ENCODE measurements at regions not wholly inside any gene's neighbourhood (a gene's known extent, or its start where the extent isn't known, plus 50 kb on each side); places are given as distances from the start of the nearest gene placed in this dataset.

DNA sequence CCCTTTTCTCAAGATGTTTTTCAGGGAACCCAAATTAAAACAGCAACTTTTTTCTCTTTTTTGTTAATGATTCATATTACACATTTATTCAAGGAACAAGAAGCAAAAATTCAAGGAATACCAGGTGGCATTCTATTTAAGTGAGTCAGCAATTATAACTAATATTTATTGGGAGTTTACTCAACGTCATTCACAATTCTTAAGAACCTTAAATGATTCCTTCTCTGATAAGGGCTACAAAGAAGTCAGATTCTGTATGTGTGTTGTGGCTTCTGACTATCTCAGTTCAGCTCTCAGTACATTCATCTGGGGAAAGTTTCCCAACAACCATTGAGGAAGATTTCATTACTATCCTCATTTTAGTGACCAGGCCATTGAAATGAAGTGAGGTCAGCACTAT lies 470.7 kb upstream of the AKR1E2 start:
- TF ChIP-seq, protein P1, sequence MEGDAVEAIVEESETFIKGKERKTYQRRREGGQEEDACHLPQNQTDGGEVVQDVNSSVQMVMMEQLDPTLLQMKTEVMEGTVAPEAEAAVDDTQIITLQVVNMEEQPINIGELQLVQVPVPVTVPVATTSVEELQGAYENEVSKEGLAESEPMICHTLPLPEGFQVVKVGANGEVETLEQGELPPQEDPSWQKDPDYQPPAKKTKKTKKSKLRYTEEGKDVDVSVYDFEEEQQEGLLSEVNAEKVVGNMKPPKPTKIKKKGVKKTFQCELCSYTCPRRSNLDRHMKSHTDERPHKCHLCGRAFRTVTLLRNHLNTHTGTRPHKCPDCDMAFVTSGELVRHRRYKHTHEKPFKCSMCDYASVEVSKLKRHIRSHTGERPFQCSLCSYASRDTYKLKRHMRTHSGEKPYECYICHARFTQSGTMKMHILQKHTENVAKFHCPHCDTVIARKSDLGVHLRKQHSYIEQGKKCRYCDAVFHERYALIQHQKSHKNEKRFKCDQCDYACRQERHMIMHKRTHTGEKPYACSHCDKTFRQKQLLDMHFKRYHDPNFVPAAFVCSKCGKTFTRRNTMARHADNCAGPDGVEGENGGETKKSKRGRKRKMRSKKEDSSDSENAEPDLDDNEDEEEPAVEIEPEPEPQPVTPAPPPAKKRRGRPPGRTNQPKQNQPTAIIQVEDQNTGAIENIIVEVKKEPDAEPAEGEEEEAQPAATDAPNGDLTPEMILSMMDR (conservative IDR thresholded peaks at IDR 0.05) = no peak
- TF ChIP-seq EZH2 (IDR thresholded peaks at IDR 0.05; ENCODE audit: low read depth) = no peak
